HAP-1 (cell line): ENCODE measurements at regions not wholly inside any gene's neighbourhood (a gene's known extent, or its start where the extent isn't known, plus 50 kb on each side); places are given as distances from the start of the nearest gene placed in this dataset.
"Not testable (repeated sequence)": the region's sequence is repeated elsewhere in the genome, so short reads cannot be mapped to it uniquely, and the experiment has no call there.

Source experiments
- DNase-seq, 2 experiments: peaks; one replicate each; pipeline ENCODE4 v3.0.0-alpha.2; 2016 to 2020; ENCODE audit warnings: low spot score in 2 of 2
- H3K27me3 ChIP-seq: fragments of 250-450 bp; sonication (Bioruptor Pico); 2 replicates; pipeline ENCODE4 v1.5.1; 2020; ENCODE audit warnings: low read depth, mild to moderate bottlenecking, moderate library complexity
- H3K36me3 ChIP-seq: fragments of 250-450 bp; sonication (Bioruptor Pico); replicated peaks from 2 replicates; pipeline ENCODE4 v1.5.1; 2020; ENCODE audit warnings: mild to moderate bottlenecking
- H3K4me1 ChIP-seq: fragments of 250-450 bp; sonication (Bioruptor Pico); 2 replicates; pipeline ENCODE4 v1.5.1; 2020; ENCODE audit warnings: mild to moderate bottlenecking
- H3K4me3 ChIP-seq: fragments of 250-450 bp; sonication (Bioruptor Pico); 2 replicates; pipeline ENCODE4 v1.5.1; 2020; ENCODE audit warnings: mild to moderate bottlenecking, moderate library complexity
- H3K9me3 ChIP-seq: fragments of 250-450 bp; sonication (Bioruptor Pico); 2 replicates; pipeline ENCODE4 v1.5.1; 2020; ENCODE audit warnings: mild to moderate bottlenecking, moderate library complexity
- in situ Hi-C: fragments of 300-500 bp; cut with MboI; formaldehyde crosslinking; loops from 3 replicates; pipeline ENCODE4 v1.14.3; 2020; ENCODE audit warnings: low sequenced_read_pairs, inconsistent platforms, mixed read lengths

DNA sequence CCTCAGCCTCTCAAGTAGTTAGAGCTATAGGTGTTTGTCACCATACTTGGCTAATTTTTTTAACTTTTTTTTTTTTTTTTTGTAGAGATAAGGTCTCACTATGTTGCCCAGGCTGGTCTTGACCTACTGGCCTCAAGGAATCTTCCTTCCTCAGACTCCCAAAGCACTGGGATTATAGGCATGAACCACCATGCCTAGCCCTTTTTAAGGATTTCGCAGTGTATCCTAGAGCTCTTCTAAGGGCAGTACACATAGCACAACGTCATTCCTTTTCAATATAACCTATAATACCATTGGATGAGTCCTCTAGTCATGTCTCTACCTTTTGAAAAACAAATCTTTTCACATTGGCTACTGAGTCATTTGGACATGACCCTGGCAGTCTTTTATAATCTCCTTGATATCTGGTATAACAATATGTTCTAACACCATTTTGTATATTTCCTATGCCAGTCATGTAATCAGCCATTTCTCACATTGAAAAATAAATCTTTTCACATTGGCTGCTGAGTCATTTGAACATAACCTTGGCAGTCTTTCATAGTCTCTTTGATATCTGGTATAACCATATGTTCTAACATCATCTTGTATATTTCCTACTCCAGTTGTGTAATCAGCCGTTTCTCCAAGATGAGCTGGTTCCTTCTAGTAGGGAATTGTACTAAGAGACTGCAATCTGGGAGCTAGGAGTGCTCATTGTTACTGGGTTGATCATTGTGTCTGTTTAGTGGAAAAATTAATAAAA, 944.7 kb downstream of the MCTP2 start:
- Histone ChIP-seq H3K36me3 (no peaks in the 10 kb centered on the region), H3K4me3 (no peak overlapping the region), H3K4me1 (no peaks in the 10 kb centered on the region), H3K9me3 (no peaks in the 10 kb centered on the region), H3K27me3 (no peaks in the 10 kb centered on the region)
- in situ Hi-C loops = no loop called here
- no peak for DNase-seq

DNA sequence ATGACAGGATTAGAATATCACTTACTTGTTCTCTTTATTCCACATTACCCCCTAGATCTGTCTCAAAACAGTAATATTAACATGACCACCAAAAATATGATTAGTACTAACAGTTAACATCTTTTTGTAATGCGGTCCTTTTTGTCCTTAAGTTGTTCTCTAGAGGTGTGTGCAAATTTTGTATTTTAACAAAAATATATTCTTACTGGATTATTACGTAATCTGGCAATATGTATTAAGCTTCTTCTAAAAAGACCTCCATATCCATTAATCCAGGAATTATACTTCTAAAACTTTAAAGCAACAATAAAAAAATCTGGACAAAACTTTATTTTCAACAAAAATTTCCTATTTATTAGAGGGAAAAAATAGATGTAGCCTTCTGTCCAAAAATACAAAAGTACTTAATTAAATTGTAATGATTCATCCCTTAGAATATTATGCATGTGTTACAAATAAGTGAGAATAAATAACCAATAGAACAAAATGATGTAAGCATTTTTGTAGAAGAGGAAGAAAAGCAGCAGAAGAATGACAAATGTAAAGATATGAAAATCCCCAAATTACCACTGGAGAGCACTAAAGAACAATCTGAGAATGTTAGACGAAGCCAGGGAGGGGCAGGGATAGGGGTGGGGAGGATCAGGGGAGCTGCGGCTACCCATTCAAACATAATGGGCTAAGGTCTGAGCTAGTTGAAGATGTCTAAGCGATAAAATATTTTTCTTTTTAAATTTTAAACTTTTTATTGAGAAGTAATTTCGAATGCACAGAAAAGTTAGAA, 945.6 kb downstream of the MCTP2 start:
- Histone ChIP-seq H3K36me3 (no peaks in the 10 kb centered on the region), H3K27me3 (no peaks in the 10 kb centered on the region), H3K4me1 (no peaks in the 10 kb centered on the region), H3K9me3 (no peaks in the 10 kb centered on the region), H3K4me3 (no peak overlapping the region)
- in situ Hi-C loops = no loop called here
- DNase-seq = no peak

DNA sequence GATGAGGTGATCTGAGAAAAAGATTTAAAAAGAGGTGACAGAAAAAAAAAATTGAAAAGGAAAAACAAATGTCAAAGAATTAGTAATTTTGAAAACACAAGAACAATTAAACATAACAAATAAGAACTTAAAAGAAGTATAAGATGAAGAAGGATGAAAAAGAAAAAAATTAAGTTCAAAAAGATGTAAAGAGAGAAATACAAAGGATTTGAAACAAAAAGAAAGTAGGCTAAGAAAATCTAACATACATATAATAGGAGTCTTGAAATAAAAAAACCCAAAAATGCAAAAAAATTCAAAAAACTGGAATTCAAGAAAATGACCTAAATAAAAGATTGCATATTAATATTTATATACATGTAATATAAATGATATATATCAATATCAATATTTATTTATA, 949.2 kb downstream of the MCTP2 start:
- in situ Hi-C loops = no loop called here
- Histone ChIP-seq H3K36me3 (no peaks in the 10 kb centered on the region), H3K4me1 (no peaks in the 10 kb centered on the region), H3K4me3 (no peak overlapping the region), H3K9me3 (no peaks in the 10 kb centered on the region), H3K27me3 (no peaks in the 10 kb centered on the region)
- no peak for DNase-seq

DNA sequence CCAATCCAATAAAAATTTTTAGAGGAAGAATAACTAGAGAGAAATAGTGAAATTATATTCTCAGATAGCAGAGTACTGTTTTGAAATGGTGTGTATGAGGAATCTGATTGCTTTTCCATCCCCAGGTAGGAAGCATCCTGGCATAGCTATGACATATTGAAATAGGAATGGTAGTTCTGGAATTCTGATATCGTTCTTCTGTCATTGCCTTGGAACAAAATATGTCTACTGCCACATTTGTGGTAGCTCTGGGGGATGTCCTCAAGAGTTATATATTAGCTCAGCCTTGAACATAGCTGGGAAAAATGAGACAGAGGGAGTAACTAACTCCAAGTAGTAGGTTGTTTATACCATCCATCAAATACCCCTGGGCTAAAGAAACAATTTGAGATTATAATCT, 950.7 kb downstream of the MCTP2 start:
- H3K4me1 ChIP-seq = no peaks in the 10 kb centered on the region
- H3K4me3 ChIP-seq = no peak overlapping the region
- in situ Hi-C loops = no loop called here
- no peaks in the 10 kb centered on the region for H3K9me3 ChIP-seq
- no peaks in the 10 kb centered on the region for H3K27me3 ChIP-seq
- no peaks in the 10 kb centered on the region for H3K36me3 ChIP-seq
- DNase-seq = no peak

DNA sequence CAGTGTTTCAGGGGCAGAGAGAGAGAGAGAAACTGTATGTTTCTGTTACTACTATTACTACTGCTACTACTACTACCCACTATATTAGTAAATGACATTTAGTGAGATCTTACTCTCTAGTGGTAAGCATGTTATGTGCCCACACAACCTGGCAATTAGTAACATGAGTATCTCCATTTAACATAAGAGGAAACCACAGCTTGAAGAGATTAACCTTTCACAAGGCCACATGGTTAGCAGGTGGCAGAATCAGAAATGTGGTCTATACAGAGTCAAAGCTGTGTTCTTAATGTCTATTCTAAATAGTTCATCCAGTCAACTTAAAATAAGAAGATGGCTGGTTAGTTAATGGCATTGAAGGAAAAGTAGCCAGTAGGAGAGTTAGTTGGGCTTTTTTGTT, 961.6 kb downstream of the MCTP2 start:
- Histone ChIP-seq H3K36me3 (no peaks in the 10 kb centered on the region), H3K4me1 (no peaks in the 10 kb centered on the region), H3K27me3 (no peaks in the 10 kb centered on the region), H3K9me3 (no peaks in the 10 kb centered on the region), H3K4me3 (no peak overlapping the region)
- no peak for DNase-seq
- in situ Hi-C loops = no loop called here

DNA sequence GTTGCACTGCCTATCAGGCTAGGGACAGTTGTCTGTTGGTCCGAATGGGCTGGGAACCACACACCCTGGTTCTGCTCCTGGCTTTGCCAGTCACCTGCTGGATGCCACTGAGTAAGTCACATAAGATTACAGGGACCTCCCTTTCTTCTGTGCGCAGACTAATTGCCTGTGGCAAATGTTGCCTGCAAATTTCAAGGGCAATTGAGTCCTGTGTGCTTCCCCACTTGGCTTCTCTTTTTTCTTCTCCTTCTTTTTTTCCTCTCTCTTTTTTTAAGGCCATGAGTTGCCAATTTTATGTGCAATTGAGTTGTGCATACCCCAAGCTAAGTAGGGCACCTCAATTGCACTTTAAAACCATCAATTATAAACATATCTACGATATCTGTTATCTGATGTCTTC, 963.4 kb downstream of the MCTP2 start:
- DNase-seq = no peak
- Histone ChIP-seq H3K27me3 (no peaks in the 10 kb centered on the region), H3K4me3 (no peak overlapping the region), H3K4me1 (no peaks in the 10 kb centered on the region), H3K36me3 (no peaks in the 10 kb centered on the region), H3K9me3 (no peaks in the 10 kb centered on the region)
- in situ Hi-C loops = no loop called here

DNA sequence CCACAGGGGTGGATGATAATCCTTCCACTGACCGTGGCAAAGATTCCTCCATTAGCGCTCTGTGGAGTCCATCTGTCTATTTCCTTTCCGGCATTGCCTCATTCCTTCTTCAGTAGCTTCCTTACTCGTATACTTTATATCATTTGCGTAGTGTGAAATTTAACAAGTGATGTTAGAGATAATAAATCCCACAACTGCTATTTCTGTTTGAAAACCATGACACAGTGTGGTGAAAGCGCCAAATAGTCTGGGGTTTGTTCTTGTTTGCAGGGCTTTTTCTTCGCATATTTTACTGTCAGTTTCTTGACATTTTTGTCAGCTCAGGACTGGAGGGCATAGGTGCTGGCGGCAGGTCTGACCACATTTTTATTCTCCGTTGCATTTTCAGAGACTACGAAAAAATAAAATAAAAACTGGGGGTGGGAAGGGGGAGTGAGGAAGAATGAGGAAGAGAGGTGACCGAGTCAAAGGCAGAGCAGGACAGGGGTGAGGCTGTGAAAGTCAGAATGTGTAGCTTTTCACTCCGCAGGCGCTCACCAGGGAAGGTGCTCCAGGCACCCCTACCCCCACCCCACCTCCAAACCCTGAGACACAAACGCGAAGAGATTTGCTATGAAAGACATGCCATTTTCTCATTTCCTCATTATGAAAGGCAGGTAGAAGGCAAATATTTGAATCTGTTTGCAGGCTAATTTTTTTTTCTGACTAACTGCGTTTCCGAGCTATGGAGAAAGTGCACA, 965.0 kb downstream of the MCTP2 start:
- Histone ChIP-seq H3K4me1 (no peaks in the 10 kb centered on the region), H3K36me3 (no peaks in the 10 kb centered on the region), H3K27me3 (no peaks in the 10 kb centered on the region), H3K9me3 (no peaks in the 10 kb centered on the region), H3K4me3 (no peak overlapping the region)
- DNase-seq = no peak
- in situ Hi-C loops = no loop called here

DNA sequence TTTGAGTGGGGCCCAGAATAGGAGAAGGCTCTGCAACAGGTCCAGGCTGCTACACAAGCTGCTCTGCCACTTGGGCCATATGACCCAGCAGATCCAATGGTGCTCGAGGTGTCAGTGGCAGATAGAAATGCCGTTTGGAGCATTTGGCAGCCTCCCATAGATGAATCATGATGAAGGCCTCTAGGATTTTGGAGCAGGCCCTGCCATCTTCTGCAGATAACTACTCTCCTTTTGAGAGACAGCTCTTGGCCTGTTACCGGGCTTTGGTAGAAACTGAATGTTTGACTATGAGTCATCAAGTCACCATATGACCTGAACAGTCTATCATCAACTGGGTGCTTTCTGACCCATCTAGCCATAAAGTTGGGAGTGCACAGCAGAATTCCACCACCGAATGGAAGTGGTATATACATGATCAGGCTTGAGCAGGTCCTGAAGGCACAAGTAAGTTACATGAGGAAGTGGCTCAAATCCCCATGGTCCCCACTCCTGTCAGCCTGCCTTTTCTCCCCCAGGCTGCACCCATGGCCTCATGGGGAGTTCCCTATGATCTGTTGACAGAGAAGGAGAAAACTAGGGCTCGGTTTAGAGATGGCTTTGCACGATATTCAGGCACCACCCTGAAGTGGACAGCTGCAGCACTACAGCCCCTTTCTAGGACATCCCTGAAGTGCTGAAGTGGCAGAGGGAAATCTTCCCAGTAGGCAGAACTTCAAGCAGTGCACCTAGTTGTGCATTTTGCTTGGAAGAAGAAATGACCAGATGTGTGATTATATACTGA, 971.4 kb downstream of the MCTP2 start:
- H3K4me3 ChIP-seq = no peak overlapping the region
- no peaks in the 10 kb centered on the region for H3K4me1 ChIP-seq
- no peaks in the 10 kb centered on the region for H3K27me3 ChIP-seq
- no peak for DNase-seq
- H3K36me3 ChIP-seq = no peaks in the 10 kb centered on the region
- in situ Hi-C loops = no loop called here
- no peaks in the 10 kb centered on the region for H3K9me3 ChIP-seq

DNA sequence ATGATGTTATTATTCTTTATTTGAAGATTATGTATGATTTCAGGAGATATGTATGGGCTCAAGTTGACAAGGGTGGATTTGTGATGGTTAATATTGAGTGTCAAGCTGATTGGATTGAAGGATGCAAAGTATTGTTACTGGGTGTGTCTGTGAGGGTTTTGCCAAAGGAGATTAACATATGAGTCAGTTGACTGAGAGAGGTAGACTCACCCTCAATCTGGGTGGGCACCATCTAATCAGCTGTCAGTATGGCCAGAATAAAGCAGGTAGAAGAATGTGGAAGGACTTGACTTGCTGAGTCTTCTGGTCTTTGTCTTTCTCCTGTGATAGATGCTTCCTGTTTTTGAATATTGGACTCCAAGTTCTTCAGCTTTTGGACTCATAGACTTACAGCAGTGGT, 973.7 kb downstream of the MCTP2 start:
- in situ Hi-C loops = no loop called here
- Histone ChIP-seq H3K4me1 (no peaks in the 10 kb centered on the region), H3K27me3 (no peaks in the 10 kb centered on the region), H3K4me3 (no peak overlapping the region), H3K9me3 (no peaks in the 10 kb centered on the region), H3K36me3 (no peaks in the 10 kb centered on the region)
- DNase-seq = no peak

DNA sequence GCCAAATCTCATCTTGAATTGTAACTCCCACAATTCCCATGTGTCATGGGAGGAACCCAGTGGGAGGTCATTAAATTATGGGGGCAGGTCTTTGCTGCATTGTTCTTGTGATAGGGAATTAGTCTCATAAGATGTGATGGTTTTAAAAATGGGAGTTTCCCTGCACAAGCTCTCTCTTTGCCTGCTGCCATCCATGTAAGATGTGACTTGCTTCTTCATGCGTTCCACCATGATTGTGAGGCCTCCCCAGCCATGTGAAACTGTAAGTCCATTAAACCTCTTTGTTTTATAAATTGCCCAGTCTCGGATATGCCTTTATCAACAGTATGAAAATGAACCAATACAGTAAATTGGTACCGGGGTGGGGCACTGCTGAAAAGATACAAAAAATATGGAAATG, 974.5 kb downstream of the MCTP2 start:
- H3K4me1 ChIP-seq, H3K4me3 ChIP-seq, DNase-seq, in situ Hi-C loops, H3K9me3 ChIP-seq, H3K27me3 ChIP-seq, H3K36me3 ChIP-seq: not testable (repeated sequence)

DNA sequence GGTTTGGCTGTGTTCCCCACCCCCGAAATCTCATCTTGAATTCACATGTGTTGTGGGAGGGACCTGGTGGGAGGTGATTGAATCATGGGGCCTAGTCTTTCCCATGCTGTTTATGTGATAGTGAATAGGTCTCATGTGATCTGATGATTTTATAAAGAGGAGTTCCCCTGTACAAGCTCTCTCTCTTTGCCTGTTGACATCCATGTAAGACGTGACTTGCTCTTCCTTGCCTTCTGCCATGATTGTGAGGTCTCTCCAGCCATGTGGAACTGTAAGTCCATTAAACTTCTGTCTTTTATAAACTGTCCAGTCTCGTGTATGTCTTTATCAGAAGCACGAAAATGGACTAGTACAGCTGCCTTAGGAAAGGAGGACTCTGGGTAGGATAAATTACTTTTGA, 976.7 kb downstream of the MCTP2 start:
- no peaks in the 10 kb centered on the region for H3K36me3 ChIP-seq
- DNase-seq = no peak
- in situ Hi-C loops = no loop called here
- H3K9me3 ChIP-seq = no peaks in the 10 kb centered on the region
- no peaks in the 10 kb centered on the region for H3K27me3 ChIP-seq
- H3K4me3 ChIP-seq = no peak overlapping the region
- no peaks in the 10 kb centered on the region for H3K4me1 ChIP-seq

DNA sequence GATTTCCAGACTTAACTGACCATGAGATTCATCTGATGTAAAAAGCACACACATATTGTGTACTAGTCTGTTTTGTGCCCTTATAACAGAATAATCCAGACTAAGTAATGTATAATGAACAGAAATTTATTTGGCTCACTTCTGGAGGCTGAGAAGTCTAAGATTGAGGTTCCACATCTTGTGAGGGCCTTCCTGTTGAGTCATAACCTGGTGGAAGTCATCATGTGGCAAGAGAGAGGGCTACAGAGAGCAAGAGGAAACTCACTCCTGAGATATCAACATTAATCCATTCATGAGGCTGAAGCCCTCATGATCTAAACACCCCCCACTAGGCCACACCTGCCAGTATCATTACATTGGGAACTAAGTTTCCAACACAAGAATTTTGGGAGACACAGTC, 977.6 kb downstream of the MCTP2 start:
- no peaks in the 10 kb centered on the region for H3K9me3 ChIP-seq
- in situ Hi-C loops = no loop called here

DNA sequence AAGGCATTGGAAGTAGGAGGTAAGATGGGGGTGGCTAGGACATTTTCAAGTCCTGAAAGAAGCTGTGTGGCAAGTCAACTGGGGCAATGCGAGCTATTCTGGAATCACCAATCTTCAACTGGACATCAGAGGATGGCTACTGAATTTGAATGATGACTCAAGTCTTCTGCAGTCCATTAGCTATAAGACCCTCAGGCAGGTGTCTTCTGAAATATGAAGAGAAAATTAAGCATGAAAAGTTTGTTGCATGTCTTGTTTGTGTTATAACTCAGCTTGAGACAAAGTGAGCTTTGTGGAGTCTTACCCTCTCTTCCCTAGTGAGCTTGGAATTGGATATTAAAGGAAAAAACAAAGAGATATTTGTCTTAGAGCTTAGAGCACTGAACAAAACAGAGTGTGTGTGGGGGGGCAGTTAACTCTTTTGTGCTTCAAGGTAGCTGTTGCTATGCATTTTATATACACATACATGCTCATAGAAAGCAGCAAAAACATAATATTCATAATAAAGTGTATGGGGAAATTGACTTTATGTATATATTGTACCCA, 979.1 kb downstream of the MCTP2 start:
- Histone ChIP-seq H3K27me3 (no peaks in the 10 kb centered on the region), H3K4me3 (no peak overlapping the region), H3K36me3 (no peaks in the 10 kb centered on the region), H3K9me3 (no peaks in the 10 kb centered on the region), H3K4me1 (no peaks in the 10 kb centered on the region)
- in situ Hi-C loops = no loop called here
- DNase-seq = no peak

More for the DNA sequence above, 977.6 kb downstream of the MCTP2 start:
- Histone ChIP-seq H3K36me3 (no peaks in the 10 kb centered on the region), H3K4me1 (no peaks in the 10 kb centered on the region), H3K4me3 (no peak overlapping the region), H3K27me3 (no peaks in the 10 kb centered on the region)
- no peak for DNase-seq
